ENCODE measurements at regions not wholly inside any gene's neighbourhood (a gene's known extent, or its start where the extent isn't known, plus 50 kb on each side); places are given as distances from the start of the nearest gene placed in this dataset.

DNA sequence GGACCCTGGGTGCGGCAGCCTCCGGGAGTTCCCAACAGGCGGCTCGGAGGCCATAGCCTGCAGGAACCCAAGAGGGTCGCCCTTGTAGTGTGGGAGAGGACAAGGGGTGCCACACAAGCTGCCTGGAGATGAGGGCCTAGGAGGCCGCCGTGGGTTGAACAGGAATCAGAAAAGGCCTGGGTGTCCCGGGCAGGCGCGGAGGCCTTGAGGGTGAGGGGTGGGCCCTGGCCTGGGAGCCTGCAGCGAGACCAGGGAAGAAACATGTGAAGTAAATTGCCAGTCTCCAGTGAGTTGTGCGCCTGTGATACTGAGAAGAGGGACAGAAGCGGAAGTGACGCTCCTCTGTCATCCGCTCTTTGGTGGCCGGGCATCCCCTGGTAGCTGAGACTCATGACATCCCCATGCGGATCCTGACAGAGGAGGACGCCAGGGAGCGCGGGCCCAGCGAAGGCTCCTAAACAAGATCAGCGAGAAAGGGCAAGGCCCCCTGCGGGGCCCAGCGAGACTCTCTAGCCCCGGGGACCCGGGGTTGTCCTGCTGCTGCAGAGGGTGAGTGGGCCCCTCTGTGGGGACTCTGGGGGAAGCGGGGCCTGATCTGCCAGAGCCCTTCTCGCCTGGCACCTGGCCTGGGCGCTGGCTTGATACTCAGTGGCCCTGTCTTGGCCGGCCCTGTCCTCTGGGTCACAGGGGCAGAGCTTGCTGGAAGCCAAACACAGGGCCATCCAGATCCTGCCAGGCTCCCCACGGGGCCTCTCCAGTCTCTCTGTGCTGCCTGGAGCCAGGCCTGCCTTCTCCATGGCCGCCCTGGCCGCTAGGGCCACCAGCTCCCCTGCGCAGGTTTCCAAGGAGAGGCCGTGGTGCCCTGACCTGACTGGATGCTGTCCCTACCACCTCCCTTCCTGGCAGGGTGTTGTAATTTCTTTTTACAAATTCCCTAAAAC is 788.4 kb downstream of the TLE4 start:
- DNase-seq (ENCODE audit: low read depth), result no peak

DNA sequence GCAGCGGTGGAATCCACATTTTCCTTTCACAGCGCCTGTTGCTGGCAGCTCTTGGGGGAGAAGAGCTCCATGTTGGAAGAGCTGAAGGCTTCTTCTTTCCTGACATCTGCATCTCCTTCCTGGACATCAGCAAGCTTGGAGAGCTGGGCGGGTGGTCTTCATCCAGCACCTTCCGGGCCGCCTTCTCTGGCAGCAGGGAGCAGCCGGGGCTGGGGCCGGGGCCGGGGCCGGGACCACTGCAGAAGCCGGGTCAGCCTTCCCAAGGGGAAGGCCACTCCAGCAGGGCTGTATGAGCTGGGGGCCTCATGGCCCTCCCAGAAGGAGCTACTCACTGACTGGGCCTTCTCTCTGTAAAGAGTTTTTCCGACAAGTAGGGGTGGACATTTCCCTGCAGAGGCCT is 787.5 kb downstream of the TLE4 start:
- DNase-seq (ENCODE audit: low read depth), result no peak

DNA sequence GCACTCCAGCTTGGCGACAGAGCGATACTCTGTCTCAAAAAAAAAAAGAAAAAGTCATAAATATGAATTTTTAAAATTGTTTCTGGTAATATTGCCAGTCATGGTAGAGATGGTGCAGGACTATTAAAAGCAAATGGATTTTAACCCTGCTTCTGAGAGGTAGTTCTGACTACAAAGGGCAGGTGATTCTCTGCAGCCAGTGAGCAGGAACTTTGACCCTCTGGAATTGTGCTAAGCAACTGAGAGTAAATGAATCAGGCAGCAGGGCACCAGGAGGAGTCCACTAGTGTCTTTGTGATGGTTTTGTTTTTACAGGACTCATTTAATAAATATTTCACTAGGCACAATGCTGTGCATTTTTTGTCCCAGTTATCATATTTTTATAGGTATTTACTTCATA is 781.2 kb downstream of the TLE4 start:
- DNase-seq (ENCODE audit: low read depth), result no peak

DNA sequence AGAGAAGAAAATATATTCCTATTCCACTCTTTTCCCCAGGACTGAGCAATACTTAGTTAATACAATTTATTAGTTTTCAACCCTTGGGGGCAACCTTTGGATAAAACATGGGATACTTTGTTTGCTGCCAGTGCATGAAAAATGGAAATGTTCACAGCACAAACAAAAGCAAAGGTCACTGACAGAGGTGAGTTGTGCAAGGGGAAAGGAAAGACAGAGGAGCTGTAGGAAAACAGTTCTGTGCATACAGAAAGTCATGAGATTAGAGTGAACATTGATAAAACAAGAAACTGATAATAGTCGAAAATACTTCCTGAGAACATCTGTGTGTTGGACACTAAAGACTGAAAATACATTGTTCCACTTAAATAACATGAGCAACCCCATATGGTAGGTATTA is 779.8 kb downstream of the TLE4 start:
- no peak for DNase-seq (ENCODE audit: low read depth)

DNA sequence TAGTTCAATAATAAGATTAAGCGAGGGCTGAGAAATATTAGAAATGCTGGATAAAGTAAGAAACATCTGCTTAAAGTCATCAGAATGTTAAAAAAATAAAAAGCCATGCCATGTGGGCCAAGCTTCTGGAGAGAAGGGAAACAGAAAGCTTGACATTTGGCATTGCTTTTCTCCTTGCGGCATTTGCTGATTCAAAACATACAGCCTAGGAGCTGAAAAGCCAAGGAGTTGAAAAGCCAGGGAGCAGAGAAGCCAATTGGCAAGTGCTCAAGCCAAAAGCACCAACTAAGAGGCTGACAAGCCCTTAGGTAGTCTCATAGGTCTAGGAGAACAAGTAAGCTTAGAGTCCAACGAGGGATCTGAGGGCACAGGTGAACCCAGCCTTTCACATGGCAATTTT is 754.3 kb downstream of the TLE4 start:
- no peak for DNase-seq (ENCODE audit: low read depth)

DNA sequence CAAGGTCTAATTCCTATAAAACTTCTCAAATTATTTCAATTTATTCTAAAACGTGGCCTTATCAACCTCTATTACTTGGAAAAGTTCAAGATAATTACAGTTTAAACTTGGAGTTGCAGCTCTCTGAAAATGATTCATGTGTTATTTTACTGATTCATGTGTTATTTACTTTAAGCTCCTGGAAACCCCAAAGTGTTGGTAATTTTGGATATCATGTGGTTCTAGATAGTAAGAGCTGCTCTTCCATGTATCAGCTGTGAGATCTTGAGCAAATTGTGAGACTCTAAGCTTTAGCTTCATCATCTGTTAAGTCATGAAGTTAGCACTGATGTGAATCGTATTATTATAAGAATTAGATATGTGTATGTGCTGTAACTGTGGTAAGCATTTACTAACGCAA is 749.2 kb downstream of the TLE4 start:
- DNase-seq (ENCODE audit: low read depth), result no peak

DNA sequence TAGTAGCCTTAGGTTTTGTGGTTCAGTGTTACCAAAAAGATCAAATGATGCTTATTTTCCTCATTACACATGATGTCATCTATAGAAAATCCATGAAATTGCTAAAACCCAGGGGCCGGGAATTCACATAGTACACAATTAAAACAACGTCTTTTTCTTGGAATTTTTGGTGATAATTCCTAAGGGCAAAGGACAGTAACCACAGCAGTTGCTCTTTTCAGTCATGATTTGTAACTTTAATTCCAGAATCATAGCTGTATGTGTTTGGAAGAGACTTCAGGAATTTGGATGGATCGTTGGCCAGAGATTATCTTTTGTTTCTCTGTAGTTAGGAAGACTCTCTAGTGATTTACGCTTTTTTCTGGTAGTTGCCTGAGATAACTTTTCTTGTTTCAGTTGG is 748.7 kb downstream of the TLE4 start:
- DNase-seq (ENCODE audit: low read depth), result no peak

DNA sequence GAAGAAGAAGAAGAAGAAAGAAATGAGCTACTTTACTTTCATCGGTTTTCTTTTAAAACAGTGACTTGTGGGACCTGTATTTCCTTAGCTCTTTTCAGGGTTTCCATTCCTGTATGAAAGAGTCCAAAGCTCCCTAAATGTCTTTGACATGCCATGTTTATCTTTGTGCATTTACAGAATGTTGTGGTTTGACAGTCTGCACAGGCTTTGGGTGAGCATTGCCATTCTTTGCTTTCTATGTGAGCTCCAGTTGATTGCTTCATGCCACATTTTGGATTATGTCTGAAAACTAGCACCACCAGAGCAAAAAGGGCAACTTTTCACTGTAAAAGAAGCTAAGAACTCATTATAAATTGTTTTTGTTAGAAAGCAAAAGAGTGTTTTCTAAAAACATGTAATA is 733.4 kb downstream of the TLE4 start:
- no peak for DNase-seq (ENCODE audit: low read depth)

DNA sequence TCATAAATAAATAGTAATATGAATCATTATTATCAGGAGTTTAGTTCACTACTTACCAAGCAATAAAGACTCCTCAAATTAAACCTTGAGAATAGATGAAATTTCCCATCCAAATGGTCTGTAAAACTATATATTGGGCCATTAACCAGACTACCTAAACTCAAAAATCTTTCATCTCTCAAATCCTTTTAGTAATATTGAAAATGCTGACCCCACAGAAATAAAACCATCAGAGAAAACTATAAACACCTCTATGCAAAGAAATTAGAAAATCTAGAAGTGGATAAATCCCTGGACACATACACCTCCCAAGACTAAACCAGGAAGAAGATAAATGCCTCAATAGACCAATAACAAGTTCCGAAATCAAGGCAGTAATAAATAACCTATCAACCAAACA is 723.2 kb downstream of the TLE4 start:
- DNase-seq (ENCODE audit: low read depth), result no peak

DNA sequence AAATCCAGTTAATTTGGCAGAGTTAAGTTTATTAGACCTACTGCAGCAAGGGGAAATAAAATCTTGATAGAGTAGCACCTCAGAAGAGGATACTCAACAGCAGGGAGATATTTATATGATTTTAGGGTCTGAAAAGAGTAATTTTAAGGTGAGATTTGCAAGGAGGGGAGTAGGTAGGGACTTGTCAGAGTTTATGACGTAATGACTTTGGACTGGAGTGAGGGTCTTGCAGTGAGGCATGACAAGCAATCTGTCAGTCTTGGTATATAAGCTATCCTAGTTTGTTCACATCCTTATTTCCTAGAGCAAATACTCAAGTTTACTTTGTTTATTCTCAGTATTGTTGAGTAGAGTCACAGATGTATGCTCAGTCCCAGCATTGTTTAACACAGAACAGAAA is 722.6 kb downstream of the TLE4 start:
- DNase-seq (ENCODE audit: low read depth), result no peak

DNA sequence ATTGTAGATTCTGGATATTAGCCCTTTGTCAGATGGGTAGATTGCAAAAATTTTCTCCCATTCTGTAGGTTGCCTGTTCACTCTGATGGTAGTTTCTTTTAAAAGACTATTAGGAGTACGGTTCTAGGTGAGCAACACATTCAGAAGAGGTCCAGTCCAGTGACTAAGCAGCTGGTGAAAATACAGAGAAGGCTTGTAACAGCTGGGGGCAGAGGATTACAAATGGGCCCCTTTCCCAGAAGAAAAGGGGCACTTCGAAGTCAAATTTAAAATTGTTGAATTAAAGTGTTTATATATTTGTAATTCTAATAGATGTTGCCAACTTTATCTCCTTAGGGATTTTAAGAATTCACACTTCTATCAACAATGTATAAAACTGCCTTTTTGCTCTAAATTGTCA is 720.5 kb downstream of the TLE4 start:
- DNase-seq (ENCODE audit: low read depth), result no peak

DNA sequence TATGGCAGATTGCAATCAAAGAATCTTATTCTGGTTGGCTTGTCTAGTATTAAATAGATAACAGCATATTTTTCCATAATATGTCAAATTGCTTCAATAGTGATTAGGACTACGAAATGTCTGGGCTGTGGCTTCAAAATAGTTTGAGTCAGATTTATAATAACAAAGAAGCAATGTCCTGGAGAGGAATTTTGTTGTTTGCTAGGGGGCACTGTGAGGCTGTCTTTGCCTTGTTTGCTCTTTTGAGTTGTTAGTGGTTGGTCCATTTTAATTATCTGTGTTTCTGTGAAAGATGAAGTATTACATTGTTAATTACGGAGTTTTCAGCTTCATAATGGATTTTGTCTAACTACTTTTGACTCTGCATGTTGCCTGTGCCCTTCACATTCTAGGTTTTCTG is 713.6 kb downstream of the TLE4 start:
- no peak for DNase-seq (ENCODE audit: low read depth)

DNA sequence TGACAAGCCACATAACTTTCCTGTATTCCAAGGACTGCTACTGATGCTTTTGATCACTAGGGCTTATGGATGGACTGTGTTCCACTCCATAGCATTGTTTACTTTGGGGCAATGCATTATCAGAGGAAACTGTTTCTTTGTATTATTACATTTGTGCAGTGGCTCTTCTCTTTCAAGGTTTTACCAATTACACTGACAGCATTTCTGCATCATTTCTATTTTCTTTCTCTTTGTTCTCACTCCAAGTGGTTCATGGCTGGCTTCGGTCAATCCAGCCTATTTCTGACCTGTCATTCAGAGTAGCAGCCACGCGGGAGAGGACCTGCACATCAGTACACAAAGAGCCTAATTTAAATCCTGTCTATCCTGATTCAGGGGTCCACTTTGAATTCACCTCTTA is 711.0 kb downstream of the TLE4 start:
- no peak for DNase-seq (ENCODE audit: low read depth)

DNA sequence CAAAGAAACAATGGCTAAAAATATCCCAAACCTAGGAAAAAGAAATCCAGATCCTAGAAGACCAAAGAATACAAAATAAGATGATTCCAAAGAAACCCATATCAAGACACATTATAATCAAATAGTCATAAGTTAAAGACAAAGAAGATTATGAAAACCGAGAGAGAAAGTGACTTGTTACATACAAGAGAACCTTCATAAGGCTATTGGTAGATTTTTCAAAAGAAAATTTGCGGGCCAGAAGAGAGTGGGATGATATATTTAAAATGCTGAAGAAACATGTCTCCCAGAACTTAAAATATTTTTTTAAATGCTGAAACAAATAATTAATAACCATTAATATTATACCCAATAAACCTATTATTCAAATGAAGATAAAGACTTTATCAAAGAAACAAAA is 687.3 kb downstream of the TLE4 start:
- no peak for DNase-seq (ENCODE audit: low read depth)

DNA sequence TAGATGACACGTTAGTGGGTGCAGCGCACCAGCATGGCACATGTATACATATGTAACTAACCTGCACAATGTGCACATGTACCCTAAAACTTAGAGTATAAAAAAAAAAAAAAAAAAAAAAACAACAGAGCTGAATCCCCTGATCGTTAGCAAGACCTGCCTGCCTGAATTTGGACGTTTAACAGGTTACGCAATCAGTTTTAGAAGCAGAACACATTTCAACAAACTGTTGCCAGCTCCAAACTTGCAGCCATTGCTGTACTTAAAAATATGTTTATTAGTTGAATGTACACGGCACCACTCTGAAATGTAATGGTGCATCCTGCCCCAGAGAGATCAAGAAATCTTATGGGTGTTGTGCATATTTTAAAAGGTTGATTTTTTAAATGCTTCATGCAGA is 680.0 kb downstream of the TLE4 start:
- no peak for DNase-seq (ENCODE audit: low read depth)

DNA sequence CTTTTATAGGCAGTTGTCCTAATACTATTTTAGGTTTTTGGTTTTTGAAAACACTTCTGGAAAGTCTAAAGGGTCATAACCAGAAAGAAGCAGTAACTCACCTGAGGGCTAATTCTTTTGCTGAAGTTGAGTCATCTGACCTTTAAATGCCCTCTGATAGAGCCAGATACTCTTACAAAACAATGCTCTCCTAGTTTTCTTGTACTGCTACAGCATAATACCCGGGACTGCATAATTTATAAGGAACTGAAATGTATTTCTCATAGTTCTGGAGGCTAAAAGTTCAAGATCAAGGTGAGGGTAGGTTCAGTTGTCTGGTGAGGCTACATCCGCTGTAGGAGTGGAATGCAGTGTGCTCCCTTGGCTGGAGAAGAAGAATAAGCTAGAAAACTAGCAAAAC is 670.3 kb downstream of the TLE4 start:
- DNase-seq (ENCODE audit: low read depth), result no peak

DNA sequence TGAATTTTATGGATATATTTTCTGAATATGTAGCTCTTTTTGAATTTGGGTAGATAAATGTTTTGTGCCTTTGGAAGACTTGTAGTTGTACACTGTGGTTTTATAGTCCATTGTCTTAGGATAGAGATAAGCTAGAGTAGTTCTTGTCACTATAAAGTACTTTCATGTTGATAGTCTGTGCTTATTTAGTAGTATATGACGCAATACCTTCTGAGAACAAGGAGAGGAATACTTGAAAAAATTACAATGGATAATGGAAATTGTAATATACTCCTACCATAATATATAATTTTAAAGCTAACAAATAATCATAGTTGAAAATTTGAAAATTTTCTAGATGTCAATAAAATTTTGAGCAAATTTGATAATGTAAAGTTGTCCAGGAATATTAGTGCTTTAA is 664.0 kb downstream of the TLE4 start:
- no peak for DNase-seq (ENCODE audit: low read depth)

DNA sequence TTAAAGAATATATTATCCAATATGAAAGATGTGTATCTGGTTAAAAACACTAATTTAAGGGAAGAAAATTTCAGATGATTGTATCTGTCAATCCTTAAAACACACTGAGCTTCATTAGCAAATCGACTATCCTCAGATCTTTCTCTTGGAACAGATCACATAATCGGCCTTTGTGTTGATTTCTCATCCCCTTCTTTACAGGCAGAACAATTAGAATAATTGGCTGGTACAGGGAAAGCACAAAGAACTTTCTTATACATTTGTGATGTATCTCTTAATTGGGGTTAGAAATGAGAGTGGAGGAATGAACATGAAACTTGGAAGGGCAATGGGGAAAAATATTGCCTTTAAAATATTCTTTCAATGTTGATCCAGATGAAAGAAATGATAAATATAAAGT is 662.1 kb downstream of the TLE4 start:
- DNase-seq (ENCODE audit: low read depth), result no peak

DNA sequence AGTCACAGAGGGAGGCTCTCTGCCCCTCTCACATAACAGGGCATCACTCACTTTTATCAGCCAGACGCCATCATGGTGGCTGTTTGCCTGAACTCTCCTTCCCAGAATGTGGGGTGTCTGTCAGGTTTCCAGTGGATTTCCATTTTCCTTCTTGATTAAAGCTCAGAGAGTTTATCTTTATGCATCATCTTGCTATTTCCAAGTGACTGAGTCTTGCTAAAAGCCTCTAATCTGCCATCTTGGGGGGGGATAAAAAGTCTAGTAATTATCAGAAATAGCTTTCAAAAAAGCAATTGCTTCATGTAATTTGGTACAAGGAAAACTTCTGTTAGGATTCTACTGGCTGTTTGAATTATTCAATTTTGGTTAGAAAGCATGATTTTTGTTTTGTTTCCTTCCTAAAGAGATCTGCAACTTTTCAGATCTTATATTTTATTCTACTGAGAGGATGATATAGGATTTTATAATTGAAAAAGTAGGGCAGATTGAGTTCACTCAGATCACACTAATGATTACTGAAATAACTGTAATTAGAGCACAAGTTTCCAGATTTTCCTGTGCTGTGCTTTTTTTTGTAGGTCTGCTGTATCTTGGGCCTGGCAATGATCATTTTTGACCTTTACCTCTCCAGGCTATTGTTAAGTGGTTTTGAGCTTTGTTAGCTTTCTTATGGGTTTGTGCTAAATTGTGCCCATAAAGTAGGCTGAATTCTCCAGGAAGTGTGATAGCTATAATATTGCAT is 661.5 kb downstream of the TLE4 start:
- DNase-seq (ENCODE audit: low read depth), result no peak

DNA sequence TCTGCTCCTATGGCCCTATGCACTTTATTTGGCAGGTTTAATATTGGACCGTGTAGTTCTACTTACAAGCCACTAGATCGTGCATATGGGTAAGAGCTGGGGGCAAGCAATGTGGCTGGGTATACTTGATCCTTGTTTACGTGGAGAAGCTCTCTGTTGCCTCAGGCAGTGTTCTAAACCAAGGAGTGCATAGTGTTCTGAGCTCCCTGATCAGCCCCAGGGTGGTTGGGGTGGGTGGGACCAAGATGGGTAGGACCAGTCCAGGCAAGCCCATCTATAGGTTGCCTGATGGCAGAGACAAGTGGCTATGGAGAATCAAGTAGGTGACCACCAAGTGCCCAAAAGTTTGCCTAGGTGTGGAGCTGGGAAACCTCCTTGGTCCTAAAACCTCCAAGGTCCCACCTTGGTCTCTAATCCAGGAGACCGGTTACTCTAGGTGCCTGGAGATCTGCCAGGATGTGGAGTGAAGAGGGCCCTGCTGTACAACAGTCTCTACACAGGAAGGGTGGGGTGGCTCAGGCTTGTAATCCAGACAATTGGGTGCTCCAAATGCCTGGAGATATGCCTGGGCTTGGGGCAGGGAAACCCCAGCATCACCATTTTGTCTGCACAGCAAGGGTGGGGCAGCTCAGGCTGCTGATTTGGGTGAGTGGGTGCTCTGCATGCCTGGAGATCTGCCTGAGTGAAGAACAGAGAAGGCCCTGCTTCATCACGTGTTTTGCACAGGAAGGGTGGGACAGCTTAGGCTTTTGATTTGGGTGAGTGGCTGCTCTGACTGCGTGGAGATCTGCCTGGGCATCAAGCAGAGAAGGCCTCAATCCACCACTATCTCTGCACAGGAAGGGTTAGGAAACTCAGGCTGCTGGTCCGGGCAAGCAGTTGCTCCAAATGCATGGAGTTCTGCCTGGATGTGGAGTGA is 659.8 kb downstream of the TLE4 start:
- no peak for DNase-seq (ENCODE audit: low read depth)

DNA sequence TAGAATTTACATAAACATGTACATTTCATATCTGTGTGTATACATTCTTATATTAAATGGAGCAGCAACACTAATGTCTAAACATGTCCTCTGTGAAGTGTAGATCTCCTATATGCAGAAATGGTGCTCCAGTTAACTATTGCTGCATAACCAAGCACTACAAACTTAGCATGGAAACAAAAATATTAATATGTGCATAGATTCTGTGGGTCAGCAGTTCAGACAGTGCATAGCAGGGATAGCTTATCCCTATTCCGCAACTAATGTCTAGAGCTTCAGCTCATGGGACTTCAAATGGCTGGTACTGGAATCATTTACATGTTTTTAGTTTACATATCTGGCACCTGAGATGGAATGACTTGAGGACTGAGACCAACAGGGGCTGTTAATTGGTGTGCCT is 652.1 kb downstream of the TLE4 start:
- DNase-seq (ENCODE audit: low read depth), result no peak

DNA sequence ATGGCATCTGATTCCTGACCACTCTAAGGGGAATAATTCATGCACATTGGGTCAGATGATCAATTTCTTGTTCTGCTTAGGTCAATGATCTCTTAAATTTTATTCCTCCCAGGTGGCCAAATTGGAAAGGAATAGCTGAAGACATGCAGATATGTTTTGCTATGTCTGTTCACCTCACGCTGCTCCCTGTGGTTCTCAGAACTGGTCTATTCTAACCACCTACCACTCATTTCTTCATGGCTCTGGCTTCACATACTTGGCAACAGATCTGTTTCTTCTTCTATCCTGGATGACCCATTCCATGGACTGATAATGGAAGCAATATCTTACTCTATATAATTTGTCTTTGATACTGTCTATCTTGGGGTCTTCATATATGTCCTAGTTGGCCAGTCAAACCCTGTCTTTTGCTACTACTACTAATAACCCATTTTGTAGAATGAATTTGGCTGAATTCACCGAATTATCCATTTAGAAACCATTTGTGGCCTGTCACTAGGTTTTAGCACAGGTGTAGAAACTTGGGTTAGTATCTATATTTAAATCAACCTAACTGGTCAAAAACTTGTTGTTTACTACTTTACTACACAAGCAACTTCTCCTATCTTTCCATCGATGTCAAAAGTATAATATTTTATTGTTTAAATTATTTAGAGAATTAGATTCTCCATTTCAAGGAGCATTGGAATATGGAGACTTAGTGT is 650.9 kb downstream of the TLE4 start:
- no peak for DNase-seq (ENCODE audit: low read depth)
